ENCODE measurements at regions not wholly inside any gene's neighbourhood (a gene's known extent, or its start where the extent isn't known, plus 50 kb on each side); places are given as distances from the start of the nearest gene placed in this dataset.

DNA sequence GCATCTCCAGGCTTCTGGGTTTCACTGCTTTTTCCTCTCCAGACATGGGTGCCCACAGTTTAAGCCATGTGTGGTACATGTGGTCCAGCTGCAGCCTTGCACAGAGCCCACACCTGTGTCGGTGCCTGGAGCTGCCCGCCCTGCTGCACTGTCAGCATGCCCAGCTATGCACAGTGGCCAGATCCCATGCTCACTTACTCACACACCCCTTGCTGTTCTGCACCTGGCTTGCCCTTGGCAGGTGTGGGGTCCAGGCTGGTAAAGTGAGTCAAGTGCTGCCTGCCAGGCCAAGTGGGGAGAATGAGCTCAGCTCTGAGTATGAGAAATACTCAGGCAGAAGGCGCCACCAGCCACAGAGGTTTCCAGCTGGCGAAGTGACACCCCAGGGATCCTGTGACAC lies 739.9 kb downstream of the CDH11 start:
- Histone ChIP-seq H3K27ac (no peak overlapping the region), H3K27me3 (no peaks in the 10 kb centered on the region), H3K4me3 (no peak overlapping the region), H3K9me3 (no peaks in the 10 kb centered on the region), H3K36me3 (no peaks in the 10 kb centered on the region), H3K4me1 (no peaks in the 10 kb centered on the region)
- WGBS, 2 donors (ENCODE audit: low coverage in 1 of 2) = 80 to 95% methylated on average over 1 to 4 of the region's 4 CpGs
- intact Hi-C loops (cut with DNase I; ENCODE audit: low total_unique reads) = no loop called here
- TF ChIP-seq POLR2AphosphoS5 (IDR thresholded peaks at IDR 0.05) (no peak), EP300 (IDR thresholded peaks at IDR 0.05; ENCODE audit: low read depth) (no peak), POLR2A (IDR thresholded peaks at IDR 0.05) (no peak)
- TF ChIP-seq, protein P1, sequence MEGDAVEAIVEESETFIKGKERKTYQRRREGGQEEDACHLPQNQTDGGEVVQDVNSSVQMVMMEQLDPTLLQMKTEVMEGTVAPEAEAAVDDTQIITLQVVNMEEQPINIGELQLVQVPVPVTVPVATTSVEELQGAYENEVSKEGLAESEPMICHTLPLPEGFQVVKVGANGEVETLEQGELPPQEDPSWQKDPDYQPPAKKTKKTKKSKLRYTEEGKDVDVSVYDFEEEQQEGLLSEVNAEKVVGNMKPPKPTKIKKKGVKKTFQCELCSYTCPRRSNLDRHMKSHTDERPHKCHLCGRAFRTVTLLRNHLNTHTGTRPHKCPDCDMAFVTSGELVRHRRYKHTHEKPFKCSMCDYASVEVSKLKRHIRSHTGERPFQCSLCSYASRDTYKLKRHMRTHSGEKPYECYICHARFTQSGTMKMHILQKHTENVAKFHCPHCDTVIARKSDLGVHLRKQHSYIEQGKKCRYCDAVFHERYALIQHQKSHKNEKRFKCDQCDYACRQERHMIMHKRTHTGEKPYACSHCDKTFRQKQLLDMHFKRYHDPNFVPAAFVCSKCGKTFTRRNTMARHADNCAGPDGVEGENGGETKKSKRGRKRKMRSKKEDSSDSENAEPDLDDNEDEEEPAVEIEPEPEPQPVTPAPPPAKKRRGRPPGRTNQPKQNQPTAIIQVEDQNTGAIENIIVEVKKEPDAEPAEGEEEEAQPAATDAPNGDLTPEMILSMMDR (IDR thresholded peaks at IDR 0.05) = no peak
- in situ Hi-C loops (cut with MboI; ENCODE audit: low pct_ligation_motif_present in 1 of 4, low pct_unique_long_range_greater_than_20kb in 1 of 4, low sequenced_read_pairs in 3 of 4) = no loop called here
- no peak for DNase-seq

DNA sequence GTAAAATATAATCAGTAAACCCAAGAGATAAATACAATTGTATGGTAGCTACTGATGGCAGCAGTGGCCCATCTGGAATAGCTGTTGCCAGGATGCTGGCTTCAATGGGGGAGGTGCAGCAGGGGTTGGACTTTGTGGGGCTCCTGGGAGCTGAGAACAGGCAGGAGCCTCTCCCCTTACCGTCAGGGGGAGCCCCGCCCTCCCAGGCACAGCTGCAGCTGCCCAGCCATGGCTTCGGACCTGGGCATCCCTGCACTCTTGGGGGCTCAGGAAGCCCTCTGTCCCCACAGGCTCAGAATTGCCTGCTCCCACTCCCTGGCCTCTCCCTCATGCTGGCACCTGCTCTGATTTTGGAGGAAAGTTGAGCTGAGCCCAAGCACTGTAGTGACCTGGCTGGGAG lies 741.1 kb downstream of the CDH11 start:
- H3K36me3 ChIP-seq = no peaks in the 10 kb centered on the region
- DNase-seq = no peak
- H3K27me3 ChIP-seq = no peaks in the 10 kb centered on the region
- in situ Hi-C loops (cut with MboI; ENCODE audit: low pct_ligation_motif_present in 1 of 4, low pct_unique_long_range_greater_than_20kb in 1 of 4, low sequenced_read_pairs in 3 of 4) (no loop called here), intact Hi-C loops (cut with DNase I; ENCODE audit: low total_unique reads) (no loop called here)
- H3K9me3 ChIP-seq = no peaks in the 10 kb centered on the region
- 77% methylated on average over 3 of the region's 3 CpGs; no CpG with 5 or more reads in 1 of the 2 donors for WGBS, 2 donors (ENCODE audit: low coverage in 1 of 2)
- H3K4me3 ChIP-seq = no peak overlapping the region
- TF ChIP-seq POLR2A (IDR thresholded peaks at IDR 0.05) (no peak), EP300 (IDR thresholded peaks at IDR 0.05; ENCODE audit: low read depth) (no peak), POLR2AphosphoS5 (IDR thresholded peaks at IDR 0.05) (no peak)
- TF ChIP-seq, protein P1 (IDR thresholded peaks at IDR 0.05) = no peak
- H3K27ac ChIP-seq = no peak overlapping the region
- H3K4me1 ChIP-seq = no peaks in the 10 kb centered on the region

DNA sequence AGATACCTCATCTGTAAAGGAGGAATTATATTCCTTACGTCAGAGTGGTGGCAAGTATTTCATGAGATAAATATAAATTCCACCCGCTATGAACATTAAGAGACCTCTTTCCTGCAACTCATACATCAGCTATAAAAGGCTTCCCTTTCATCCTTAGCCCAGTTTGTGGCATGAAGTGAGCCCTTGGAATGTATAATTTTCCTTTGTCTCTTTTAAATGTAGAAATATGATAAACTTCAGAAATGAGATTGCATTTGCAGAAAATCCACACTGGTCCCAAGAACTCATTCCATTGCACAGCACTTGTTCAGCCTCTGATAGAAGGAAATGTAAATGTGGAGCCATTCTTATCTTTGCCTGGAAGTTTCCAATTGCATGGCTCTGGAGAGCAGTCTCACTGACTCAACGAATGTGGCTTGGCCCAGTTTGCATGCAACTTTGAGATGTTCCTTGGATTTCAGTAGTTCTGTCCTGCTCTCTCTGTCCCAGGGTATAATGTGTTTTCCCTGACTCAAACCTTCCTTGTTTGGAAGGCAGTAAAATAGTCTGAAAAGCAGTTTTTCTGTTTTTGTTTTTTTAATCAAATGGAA lies 746.4 kb downstream of the CDH11 start:
- Histone ChIP-seq H3K4me1 (no peaks in the 10 kb centered on the region), H3K4me3 (no peak overlapping the region), H3K27ac (no peak overlapping the region), H3K36me3 (no peaks in the 10 kb centered on the region), H3K9me3 (no peaks in the 10 kb centered on the region), H3K27me3 (no peaks in the 10 kb centered on the region)
- in situ Hi-C loops (cut with MboI; ENCODE audit: low pct_ligation_motif_present in 1 of 4, low pct_unique_long_range_greater_than_20kb in 1 of 4, low sequenced_read_pairs in 3 of 4) = no loop called here
- DNase-seq = no peak
- intact Hi-C loops (cut with DNase I; ENCODE audit: low total_unique reads) = no loop called here
- TF ChIP-seq, protein P1 (IDR thresholded peaks at IDR 0.05) = no peak
- TF ChIP-seq POLR2A (IDR thresholded peaks at IDR 0.05) = no peak
- TF ChIP-seq POLR2AphosphoS5 (IDR thresholded peaks at IDR 0.05) = no peak
- no peak for TF ChIP-seq EP300 (IDR thresholded peaks at IDR 0.05; ENCODE audit: low read depth)
- WGBS, 2 donors (ENCODE audit: low coverage in 1 of 2) = 56 to 71% methylated on average over 1 to 3 of the region's 3 CpGs

DNA sequence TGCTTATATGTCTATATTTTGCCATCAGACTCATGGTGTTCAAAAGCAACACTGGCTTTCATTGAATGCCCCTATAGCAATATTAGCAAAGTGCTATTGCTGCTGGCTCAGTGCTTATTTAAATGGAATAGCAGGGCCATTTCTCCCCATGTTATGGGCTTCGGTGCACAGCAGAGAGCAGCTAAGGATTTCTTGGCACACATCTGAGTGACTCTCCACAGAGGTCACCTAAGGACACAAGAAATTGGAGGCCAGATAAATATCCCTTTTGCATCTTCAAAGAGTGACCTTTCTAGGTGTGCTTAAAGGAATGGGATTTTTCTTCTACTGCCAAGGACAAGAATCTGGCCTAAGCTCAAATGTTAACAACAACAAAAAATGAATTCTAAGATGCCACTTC lies 751.8 kb downstream of the CDH11 start:
- 18% methylated on average over 1 of the region's 1 CpG; no CpG with 5 or more reads in 1 of the 2 donors for WGBS, 2 donors (ENCODE audit: low coverage in 1 of 2)
- no peaks in the 10 kb centered on the region for H3K27me3 ChIP-seq
- no peak overlapping the region for H3K27ac ChIP-seq
- no peaks in the 10 kb centered on the region for H3K36me3 ChIP-seq
- in situ Hi-C loops (cut with MboI; ENCODE audit: low pct_ligation_motif_present in 1 of 4, low pct_unique_long_range_greater_than_20kb in 1 of 4, low sequenced_read_pairs in 3 of 4) = no loop called here
- H3K4me3 ChIP-seq = no peak overlapping the region
- no peaks in the 10 kb centered on the region for H3K4me1 ChIP-seq
- intact Hi-C loops (cut with DNase I; ENCODE audit: low total_unique reads) = no loop called here
- TF ChIP-seq, protein P1 (IDR thresholded peaks at IDR 0.05) = no peak
- TF ChIP-seq EP300 (IDR thresholded peaks at IDR 0.05; ENCODE audit: low read depth) (no peak), POLR2AphosphoS5 (IDR thresholded peaks at IDR 0.05) (no peak), POLR2A (IDR thresholded peaks at IDR 0.05) (no peak)
- DNase-seq = no peak
- H3K9me3 ChIP-seq = no peaks in the 10 kb centered on the region

Measured in transverse colon (tissue), 4 donors.